HG03571 (cell line): ENCODE measurements at regions not wholly inside any gene's neighbourhood (a gene's known extent, or its start where the extent isn't known, plus 50 kb on each side); places are given as distances from the start of the nearest gene placed in this dataset.

Experiments used
- ATAC-seq: cut with Tn5 transposase; IDR thresholded peaks from one replicate; pipeline ENCODE4 v1.9.1; 2021; ENCODE audit not compliant: unreplicated experiment

- no peak for ATAC-seq
These were observed 52.5 kb upstream of the PLEKHG7 start for GRCh38 chr12:92650228-92650822.

DNA sequence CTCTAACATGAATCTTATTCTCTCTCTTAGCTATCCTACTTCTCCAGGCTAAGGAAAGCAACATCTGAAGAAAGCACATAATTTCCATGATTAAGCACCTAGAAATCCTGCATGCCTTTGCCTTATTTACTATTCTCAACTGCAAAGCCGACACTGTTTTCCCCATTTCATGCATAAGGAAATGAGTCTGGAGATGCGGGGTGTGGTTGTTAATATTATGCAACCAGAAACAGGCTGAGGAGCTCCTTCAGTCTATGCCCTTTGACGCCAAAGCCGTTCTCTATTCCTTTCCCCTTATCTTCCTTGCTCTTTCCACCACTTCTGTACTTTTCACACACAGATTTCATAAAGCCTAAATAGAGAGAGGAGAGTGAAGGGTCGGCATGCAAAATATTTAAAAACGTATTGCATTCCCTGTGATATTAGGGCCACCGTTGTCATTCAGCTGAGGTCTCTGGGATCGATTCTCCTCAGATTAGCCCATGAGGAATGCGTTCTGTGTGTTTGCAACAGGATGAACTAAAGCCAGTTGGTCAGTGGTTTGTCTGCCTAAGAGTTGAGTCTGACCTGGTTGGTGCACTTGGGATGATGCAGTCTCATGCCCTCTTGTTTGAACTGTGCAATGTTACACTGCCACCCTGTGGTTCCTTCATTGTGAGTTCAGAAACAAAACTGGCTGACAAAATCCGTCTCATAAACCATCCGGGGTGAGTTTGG is 53.1 kb upstream of the PLEKHG7 start:
- peak; percentile 74 for ATAC-seq

GRCh38 chr12:92648242-92649031 is 54.4 kb upstream of the PLEKHG7 start:
- ATAC-seq, result no peak

- ATAC-seq, result no peak
These were observed 61.5 kb upstream of the PLEKHG7 start for GRCh38 chr12:92641291-92641690.

- no peak for ATAC-seq
These were observed 62.1 kb upstream of the PLEKHG7 start for GRCh38 chr12:92640691-92641090.

GRCh38 chr12:92639017-92639416 is 63.8 kb upstream of the PLEKHG7 start:
- no peak for ATAC-seq

DNA sequence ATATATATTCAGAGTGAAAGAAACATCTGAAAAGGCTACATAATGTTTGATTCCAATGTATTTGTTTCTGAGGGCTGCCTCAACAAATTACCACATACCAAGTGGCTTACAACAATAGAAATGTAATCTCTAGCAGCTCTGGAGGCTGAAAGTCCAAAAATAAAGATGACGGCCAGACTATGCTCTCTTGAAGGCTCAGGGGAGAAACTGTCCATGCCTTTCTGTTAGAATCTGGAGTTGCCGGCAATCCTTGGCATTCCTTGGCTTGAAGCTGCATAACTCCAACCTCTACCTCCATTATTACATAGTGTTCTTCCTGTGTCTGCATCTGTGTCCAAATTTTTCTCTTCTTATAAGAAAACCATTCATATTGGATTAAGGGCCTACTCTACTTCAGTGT is 68.1 kb upstream of the PLEKHG7 start:
- no peak for ATAC-seq

DNA sequence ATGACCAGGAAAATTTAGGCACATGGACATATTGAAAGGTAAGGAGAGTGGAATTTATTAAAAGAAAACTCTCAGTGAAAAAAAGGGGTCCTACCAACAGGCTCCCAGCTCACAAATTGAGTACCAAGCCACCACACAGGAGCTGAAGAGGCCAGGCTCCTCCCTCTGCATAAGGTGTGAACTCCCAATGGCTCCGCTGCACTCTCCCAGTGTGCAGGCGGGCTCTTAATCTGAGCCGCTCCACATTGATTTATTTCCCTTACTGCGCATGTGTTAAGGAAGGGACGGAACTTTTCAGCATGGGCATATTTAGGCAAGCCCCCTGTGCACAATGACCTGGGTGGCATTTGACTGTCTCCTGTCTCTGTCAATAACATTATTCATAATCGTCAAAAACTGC is 68.6 kb upstream of the PLEKHG7 start:
- ATAC-seq, result no peak

GRCh38 chr12:92630968-92631367 is 71.8 kb upstream of the PLEKHG7 start:
- ATAC-seq, result no peak

DNA sequence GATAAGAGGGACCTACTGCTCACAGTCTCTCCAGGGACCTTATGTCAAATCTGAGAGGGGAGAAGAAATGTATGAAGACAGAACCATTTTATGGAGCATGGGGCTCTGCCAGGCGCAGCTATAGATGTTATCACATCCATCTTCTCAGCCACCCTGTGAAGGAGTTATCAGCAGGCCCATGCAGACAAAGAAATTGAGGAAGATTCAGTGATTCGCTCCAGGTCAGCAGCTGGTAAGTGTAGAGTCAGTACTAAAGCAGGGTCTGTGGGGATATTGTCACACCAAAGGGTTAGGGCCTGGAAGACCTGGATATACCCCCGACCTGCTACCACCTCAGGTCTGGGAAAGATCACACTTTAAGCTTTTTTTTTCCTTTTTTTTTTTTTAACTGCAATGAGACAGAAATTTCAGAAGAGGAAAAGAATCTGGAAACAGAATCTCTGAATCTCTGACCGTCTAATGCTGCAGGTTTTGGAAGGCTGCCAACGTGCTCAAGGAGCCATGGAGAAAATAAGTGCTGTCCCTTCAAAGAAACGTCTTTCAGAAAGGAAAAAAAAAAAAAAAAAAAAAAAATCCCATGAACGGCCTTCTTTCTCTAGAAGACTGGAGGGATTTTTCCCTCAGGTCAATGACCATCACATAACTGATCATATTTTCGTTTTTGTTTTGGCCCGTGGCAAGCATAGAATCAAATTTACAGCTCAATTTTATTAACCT is 73.3 kb upstream of the PLEKHG7 start:
- ATAC-seq, result no peak

DNA sequence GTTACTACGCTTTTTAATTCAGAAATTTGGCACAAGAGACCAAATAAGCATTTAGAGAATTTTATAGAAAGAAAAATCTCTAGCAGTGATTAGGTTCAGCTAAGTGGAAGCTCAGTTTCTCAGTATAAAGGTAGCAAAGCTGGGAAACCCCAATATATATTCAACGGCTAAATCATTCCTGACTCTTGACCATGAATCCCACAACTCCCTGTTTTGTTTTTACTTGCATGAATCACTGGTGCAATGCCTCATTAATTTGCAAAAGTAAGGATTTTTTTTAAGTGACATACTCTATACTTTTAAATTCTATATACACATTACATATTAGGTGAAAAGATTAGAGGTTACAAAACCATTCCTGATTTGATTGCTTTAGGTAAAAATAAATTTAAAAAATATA is 74.3 kb upstream of the PLEKHG7 start:
- ATAC-seq, result no peak

DNA sequence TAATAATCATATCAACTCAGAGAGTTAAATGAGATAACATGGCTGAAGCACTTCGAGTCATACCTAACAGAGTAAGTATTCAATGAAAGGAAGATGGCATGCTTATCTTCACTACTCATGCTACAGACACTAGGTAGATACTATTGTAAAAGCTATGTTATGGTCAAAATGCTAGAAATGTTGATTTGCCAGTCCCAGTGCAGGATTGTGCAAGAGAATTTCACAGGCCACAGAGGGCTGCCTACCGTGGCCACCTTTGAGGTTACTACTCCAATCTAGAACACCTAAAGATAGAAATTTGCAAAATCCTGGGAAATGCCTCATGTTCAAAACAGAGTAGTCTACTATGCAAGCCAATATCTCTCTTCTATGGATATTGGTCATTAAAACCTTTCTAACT is 75.3 kb upstream of the PLEKHG7 start:
- no peak for ATAC-seq

- ATAC-seq, result no peak
These were observed 77.0 kb upstream of the PLEKHG7 start for GRCh38 chr12:92625639-92626310.

- ATAC-seq, result no peak
These were observed 78.6 kb upstream of the PLEKHG7 start for GRCh38 chr12:92624236-92624635.

DNA sequence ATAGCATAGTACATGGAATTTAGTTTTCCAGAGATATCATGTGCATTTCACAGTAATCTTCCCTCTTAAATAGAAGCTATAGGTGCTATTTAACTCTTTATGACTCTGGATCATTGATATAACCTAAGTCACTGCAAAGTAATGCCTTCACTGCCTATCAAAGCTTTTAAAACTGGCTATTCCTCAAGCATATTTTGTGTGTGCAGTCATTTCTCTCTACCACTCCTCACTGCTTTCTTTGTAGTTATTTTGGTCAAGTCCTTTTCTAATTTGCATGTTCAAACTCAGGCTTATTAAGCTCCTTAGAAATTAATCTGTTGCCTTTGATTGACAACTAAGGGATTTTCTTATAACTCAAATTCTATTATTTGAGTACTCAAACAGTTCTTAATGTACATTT is 79.4 kb upstream of the PLEKHG7 start:
- no peak for ATAC-seq

GRCh38 chr12:92621833-92622232 is 81.0 kb upstream of the PLEKHG7 start:
- no peak for ATAC-seq

DNA sequence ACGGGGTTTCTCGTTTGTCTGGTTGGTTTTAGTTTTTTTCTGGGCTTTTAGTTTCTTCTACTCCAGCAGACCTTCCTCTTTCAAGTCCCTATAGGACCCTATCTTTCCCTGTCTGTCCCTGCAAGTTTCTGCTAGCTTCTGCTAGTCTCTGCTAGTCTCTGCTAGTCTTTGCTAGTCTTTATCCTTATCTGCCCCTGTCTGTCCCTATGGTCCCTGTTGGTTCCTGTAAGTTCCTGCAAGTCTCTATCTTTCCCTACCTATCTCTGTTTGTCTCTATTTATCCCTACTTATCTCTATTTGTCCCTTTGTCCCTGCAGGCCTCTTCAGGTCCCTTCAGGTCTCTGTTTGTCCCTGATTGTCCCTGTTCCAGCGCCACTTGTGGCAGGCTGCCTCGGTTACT is 81.5 kb upstream of the PLEKHG7 start:
- no peak for ATAC-seq

- ATAC-seq, result no peak
These were observed 82.8 kb upstream of the PLEKHG7 start for GRCh38 chr12:92619730-92620684.

- ATAC-seq, result no peak
These were observed 83.8 kb upstream of the PLEKHG7 start for GRCh38 chr12:92619026-92619425.

GRCh38 chr12:92615703-92616102 is 87.1 kb upstream of the PLEKHG7 start:
- no peak for ATAC-seq
